Nephron progenitor cell (in vitro differentiated cells): ENCODE measurements at regions not wholly inside any gene's neighbourhood (a gene's known extent, or its start where the extent isn't known, plus 50 kb on each side); places are given as distances from the start of the nearest gene placed in this dataset.
A peak's percentile ranks its signal among the peaks of the same experiment; 100 is the strongest.
"Not testable (repeated sequence)": the region's sequence is repeated elsewhere in the genome, so short reads cannot be mapped to it uniquely, and the experiment has no call there.

Experiments used
- DNase-seq: peaks from one replicate; pipeline ENCODE4 v3.0.0; 2021
- H3K27ac Mint-ChIP-seq: 2 replicates; pipeline ENCODE4 v1.8.0; 2021; ENCODE audit warnings: mild to moderate bottlenecking, moderate library complexity, mixed read lengths
- H3K27me3 Mint-ChIP-seq: 2 replicates; pipeline ENCODE4 v1.8.0; 2021; ENCODE audit warnings: mild to moderate bottlenecking, low read depth, mixed read lengths; ENCODE audit not compliant: poor library complexity
- H3K36me3 Mint-ChIP-seq: 2 replicates; pipeline ENCODE4 v1.8.0; 2021; ENCODE audit warnings: low read depth, mixed read lengths
- H3K4me1 Mint-ChIP-seq: 2 replicates; pipeline ENCODE4 v1.8.0; 2021; ENCODE audit warnings: mixed read lengths
- H3K4me3 Mint-ChIP-seq: 2 replicates; pipeline ENCODE4 v1.8.0; 2021; ENCODE audit warnings: mild to moderate bottlenecking, moderate library complexity, mixed read lengths
- H3K9me3 Mint-ChIP-seq: 2 replicates; pipeline ENCODE4 v1.8.0; 2021; ENCODE audit warnings: mild to moderate bottlenecking, moderate library complexity, mixed read lengths
- TF ChIP-seq, protein P1 (sequence below): fragments of 200-600 bp; sonication (generic); IDR thresholded peaks from 2 replicates; pipeline ENCODE4 v1.5.0; 2021; ENCODE audit warnings: antibody characterized with exemption

DNA sequence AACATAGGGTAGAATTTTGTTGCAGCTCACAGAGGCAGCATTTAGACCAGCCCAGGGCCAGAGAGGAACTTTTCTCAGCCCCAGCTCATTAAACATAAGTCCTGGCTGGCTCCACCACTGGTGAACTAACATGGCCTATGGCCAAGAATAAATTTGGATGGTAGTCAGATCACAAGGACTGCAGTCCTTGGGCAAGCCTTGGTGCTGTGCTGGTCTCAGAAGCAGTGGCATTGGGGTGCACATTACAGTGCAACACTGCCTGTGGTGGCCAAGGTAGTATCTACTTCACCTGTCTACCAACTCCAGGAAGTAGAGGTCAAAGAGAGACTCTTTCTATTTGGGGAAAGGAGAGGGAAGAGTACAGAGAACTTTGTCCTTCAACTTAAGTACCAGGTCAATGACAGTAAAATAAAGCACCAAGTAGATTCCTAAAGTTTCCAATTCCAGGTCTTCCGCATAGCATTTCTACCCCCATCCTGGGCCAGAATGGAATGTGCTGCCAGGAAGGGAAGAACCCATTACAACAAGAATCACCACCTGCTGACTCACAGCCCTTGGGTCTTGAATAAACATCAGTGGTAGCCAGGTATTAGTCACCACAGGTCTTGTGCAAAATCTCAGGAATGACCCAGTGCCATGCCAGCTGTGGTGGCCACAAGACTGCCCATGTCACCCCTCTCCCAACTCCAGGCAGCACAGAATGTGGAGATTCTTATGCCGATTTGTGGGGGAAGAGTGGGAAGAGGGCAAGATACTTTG is 155.4 kb upstream of the FSIP2 start:
- Mint-ChIP-seq H3K27me3 (no peaks in the 10 kb centered on the region), H3K9me3 (peaks cover 32% of the 10 kb centered on the region), H3K36me3 (peaks cover 40% of the 10 kb centered on the region), H3K27ac (no peak overlapping the region), H3K4me3 (no peak overlapping the region), H3K4me1 (no peaks in the 10 kb centered on the region)
- TF ChIP-seq, protein P1, sequence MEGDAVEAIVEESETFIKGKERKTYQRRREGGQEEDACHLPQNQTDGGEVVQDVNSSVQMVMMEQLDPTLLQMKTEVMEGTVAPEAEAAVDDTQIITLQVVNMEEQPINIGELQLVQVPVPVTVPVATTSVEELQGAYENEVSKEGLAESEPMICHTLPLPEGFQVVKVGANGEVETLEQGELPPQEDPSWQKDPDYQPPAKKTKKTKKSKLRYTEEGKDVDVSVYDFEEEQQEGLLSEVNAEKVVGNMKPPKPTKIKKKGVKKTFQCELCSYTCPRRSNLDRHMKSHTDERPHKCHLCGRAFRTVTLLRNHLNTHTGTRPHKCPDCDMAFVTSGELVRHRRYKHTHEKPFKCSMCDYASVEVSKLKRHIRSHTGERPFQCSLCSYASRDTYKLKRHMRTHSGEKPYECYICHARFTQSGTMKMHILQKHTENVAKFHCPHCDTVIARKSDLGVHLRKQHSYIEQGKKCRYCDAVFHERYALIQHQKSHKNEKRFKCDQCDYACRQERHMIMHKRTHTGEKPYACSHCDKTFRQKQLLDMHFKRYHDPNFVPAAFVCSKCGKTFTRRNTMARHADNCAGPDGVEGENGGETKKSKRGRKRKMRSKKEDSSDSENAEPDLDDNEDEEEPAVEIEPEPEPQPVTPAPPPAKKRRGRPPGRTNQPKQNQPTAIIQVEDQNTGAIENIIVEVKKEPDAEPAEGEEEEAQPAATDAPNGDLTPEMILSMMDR: no peak
- DNase-seq: no peak

DNA sequence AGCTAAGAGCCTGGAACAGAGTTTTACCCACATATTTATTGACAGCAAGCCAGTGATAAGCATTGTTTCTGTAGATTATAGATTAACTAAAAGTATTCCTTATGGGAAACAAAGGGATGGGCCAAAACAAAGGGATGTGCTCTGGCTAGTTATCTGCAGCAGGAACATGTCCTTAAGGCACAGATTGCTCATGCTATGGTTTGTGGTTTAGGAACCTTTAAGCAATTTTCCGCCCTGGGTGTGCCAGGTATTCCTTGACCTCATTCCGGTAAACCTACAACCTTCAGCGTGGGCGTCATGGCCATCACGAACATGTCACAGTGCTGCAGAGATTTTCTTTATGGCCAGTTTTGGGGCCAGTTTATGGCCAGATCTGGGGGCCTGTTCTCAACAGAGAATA is 153.4 kb upstream of the FSIP2 start:
- not testable (repeated sequence) for DNase-seq, H3K27ac Mint-ChIP-seq, H3K4me1 Mint-ChIP-seq, H3K27me3 Mint-ChIP-seq, H3K4me3 Mint-ChIP-seq
- peaks cover 53% of the 10 kb centered on the region for H3K36me3 Mint-ChIP-seq
- peaks cover 50% of the 10 kb centered on the region for H3K9me3 Mint-ChIP-seq

DNA sequence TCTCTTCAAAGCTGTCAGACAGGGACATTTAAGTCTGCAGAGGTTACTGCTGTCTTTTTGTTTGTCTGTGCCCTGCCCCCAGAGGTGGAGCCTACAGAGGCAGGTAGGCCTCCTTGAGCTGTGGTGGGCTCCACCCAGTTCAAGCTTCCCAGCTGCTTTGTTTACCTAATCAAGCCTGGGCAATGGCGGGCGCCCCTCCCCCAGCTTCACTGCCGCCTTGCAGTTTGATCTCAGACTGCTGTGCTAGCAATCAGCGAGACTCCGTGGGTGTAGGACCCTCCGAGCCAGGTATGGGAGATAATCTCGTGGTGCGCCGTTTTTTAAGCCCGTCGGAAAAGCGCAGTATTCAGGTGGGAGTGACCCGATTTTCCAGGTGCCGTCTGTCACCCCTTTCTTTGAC is 147.3 kb upstream of the FSIP2 start:
- not testable (repeated sequence) for DNase-seq, H3K27me3 Mint-ChIP-seq, H3K4me3 Mint-ChIP-seq, H3K27ac Mint-ChIP-seq, H3K4me1 Mint-ChIP-seq
- H3K9me3 Mint-ChIP-seq: peaks cover 51% of the 10 kb centered on the region
- peaks cover 50% of the 10 kb centered on the region for H3K36me3 Mint-ChIP-seq

DNA sequence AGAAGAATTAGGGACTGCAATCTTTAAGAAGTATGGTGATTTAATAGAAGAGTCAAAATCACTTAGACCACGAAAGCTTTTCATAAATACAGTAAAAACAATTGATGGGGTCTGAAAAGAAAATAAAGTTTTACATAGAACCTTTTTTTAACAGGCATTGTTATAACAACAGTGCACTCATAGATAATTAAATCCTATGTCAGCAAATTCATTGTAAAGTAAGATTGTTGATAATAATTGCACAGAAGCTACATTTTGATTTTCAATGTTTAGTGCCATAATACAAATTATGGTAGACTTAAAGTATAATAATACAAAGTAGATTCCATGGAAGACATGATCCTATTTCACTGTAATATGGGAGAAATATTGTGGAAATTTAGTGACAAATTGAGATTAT is 130.7 kb upstream of the FSIP2 start:
- peaks cover 7% of the 10 kb centered on the region for H3K36me3 Mint-ChIP-seq
- no peaks in the 10 kb centered on the region for H3K27me3 Mint-ChIP-seq
- H3K9me3 Mint-ChIP-seq: peaks cover 7% of the 10 kb centered on the region
- no peaks in the 10 kb centered on the region for H3K4me1 Mint-ChIP-seq
- TF ChIP-seq, protein P1: no peak
- no peak overlapping the region for H3K4me3 Mint-ChIP-seq
- no peak for DNase-seq
- no peak overlapping the region for H3K27ac Mint-ChIP-seq

DNA sequence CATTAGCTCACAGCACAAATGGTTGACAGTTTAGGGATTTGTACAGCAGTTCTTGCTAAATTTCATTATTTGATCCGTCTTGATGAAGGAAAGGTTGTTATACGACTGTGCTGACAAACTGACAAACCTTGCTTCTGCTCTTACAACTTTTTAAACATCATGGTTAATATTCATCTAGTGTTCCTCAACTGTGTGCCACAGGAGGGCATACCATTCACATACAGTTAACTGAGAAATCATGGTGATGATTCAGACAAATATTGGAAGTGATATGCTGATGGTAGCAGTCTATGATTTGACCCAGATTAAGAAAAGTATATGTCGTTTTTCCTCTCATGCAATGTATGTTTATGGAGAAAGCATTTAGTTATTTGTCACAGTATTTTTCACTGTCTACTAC is 129.8 kb upstream of the FSIP2 start:
- no peaks in the 10 kb centered on the region for H3K27me3 Mint-ChIP-seq
- peaks cover 7% of the 10 kb centered on the region for H3K9me3 Mint-ChIP-seq
- no peaks in the 10 kb centered on the region for H3K4me1 Mint-ChIP-seq
- no peak for DNase-seq
- H3K36me3 Mint-ChIP-seq: peaks cover 9% of the 10 kb centered on the region
- no peak overlapping the region for H3K27ac Mint-ChIP-seq
- TF ChIP-seq, protein P1: no peak
- H3K4me3 Mint-ChIP-seq: no peak overlapping the region

DNA sequence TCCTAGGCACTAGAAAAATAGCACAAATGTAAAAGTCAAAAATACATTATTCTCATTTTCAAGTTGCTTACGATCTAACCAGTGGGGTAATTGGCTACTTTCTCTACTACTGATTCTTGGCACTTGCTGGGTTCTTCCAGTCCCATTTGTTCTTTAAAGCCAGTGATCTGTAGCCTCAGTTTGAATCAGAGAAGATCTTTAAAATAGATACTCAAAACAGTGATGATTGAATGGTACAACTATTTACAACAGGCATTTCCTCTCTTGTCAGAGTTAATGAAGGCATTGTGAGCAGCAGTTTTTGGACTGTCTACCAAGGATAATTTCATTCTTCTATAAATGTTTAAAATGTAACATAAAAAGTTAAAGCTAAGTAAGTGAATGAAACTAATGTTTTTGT is 128.3 kb upstream of the FSIP2 start:
- H3K4me1 Mint-ChIP-seq: no peaks in the 10 kb centered on the region
- no peaks in the 10 kb centered on the region for H3K27me3 Mint-ChIP-seq
- H3K4me3 Mint-ChIP-seq: no peak overlapping the region
- H3K27ac Mint-ChIP-seq: no peak overlapping the region
- TF ChIP-seq, protein P1: no peak
- peaks cover 16% of the 10 kb centered on the region for H3K36me3 Mint-ChIP-seq
- peaks cover 15% of the 10 kb centered on the region for H3K9me3 Mint-ChIP-seq
- no peak for DNase-seq

DNA sequence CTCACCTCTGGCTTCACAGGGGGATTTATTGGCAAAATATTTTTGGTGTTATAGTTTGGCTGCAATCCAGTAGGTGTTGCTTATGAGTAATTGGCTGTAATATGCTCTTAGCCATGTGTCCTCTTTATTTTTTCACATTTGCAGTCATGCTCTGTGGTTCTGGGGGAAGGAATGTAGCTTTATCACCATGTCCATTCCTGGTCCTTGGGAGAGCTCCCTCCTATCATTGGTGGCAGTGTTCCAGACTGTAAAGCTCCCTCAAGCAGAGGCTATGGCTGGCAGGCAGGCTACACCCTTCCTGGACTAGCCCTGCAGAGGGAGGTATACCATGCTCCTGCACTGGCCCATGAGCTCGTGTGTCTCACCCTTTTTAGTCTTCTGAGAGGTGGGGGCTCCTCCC is 120.0 kb upstream of the FSIP2 start:
- TF ChIP-seq, protein P1: no peak
- peak overlapping the region; percentile 78 for H3K27ac Mint-ChIP-seq
- H3K9me3 Mint-ChIP-seq: peaks cover 19% of the 10 kb centered on the region
- no peak overlapping the region for H3K4me3 Mint-ChIP-seq
- H3K36me3 Mint-ChIP-seq: peaks cover 11% of the 10 kb centered on the region
- H3K27me3 Mint-ChIP-seq: no peaks in the 10 kb centered on the region
- H3K4me1 Mint-ChIP-seq: no peaks in the 10 kb centered on the region
- DNase-seq: no peak
